ENCODE measurements at regions not wholly inside any gene's neighbourhood (a gene's known extent, or its start where the extent isn't known, plus 50 kb on each side); places are given as distances from the start of the nearest gene placed in this dataset.

DNA sequence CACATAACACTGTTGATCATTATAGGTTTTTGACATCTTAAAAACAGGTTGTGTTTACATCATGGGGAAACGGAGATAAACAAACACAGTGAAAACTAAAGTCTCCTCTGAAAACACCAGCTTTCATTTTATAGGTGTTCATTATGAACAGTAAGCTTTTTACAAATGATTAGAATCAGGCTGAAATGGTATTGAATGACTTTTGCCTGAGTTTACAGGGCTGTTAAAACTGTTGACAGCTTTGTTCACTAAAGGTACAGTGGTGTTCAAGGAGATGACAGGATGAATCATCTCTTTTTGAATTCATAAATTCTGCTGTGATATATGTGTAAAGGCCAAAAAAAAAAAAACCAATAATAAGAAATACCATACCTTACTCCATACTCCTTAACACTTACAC, 184.6 kb upstream of the CNTN5 start:
- Histone ChIP-seq H3K4me2 (ENCODE audit: low read length) (no peak overlapping the region), H3K9me3 (replicated peaks; ENCODE audit: low read length) (no peaks in the 10 kb centered on the region), H3K9ac (ENCODE audit: low read depth, low read length) (no peak overlapping the region), H3K4me1 (ENCODE audit: control insufficient read depth, insufficient read depth, low read length) (no peaks in the 10 kb centered on the region), H3K36me3 (ENCODE audit: insufficient read depth, low read length) (no peaks in the 10 kb centered on the region), H3K4me3 (ENCODE audit: low read length) (no peak overlapping the region), H3K27me3 (ENCODE audit: control insufficient read depth, insufficient read depth, low read length) (no peaks in the 10 kb centered on the region)

DNA sequence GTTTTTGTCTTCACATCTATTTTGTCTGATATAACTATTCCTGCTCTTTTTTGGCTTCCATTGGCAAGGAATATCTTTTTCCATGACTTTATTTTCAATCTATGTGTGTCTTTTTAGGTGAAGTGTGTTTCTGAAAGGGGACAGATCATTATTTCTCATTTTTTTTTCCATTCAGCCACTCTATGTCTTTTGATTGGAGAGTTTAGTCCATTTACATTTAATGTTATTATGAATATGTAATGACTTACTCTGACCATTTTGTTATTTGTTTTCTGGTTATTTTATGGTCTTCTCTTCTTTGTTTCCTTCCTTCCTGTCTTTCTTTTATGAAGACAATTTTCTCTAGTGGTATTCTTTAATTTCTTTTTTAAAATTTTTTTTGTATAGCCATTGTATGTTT, 178.6 kb upstream of the CNTN5 start:
- no peak overlapping the region for H3K4me3 ChIP-seq (ENCODE audit: low read length)
- H3K4me1 ChIP-seq (ENCODE audit: control insufficient read depth, insufficient read depth, low read length), result no peaks in the 10 kb centered on the region
- no peak overlapping the region for H3K4me2 ChIP-seq (ENCODE audit: low read length)
- H3K9me3 ChIP-seq (replicated peaks; ENCODE audit: low read length), result peaks cover 11% of the 10 kb centered on the region
- no peaks in the 10 kb centered on the region for H3K27me3 ChIP-seq (ENCODE audit: control insufficient read depth, insufficient read depth, low read length)
- H3K9ac ChIP-seq (ENCODE audit: low read depth, low read length), result no peak overlapping the region
- H3K36me3 ChIP-seq (ENCODE audit: insufficient read depth, low read length), result no peaks in the 10 kb centered on the region

DNA sequence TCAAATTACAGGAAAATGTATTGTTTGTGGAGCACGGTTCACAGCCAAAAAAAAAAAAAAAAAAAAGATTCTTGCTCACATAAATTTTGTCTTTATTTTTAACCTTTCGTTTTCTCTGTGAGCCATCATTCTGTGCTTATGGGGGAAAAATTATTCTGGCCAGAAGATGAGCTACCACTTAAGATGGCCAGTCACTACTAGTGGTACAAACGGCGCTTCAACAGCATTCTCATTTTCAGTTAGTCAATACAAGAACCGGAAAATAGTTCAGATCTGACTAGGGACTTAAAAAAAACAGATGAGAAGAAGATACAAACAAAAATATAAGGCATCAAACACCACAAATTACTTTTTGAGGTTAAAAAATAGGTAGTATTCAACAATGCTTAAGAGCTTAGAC, 158.6 kb upstream of the CNTN5 start:
- no peaks in the 10 kb centered on the region for H3K27me3 ChIP-seq (ENCODE audit: control insufficient read depth, insufficient read depth, low read length)
- no peaks in the 10 kb centered on the region for H3K9me3 ChIP-seq (replicated peaks; ENCODE audit: low read length)
- H3K4me1 ChIP-seq (ENCODE audit: control insufficient read depth, insufficient read depth, low read length), result no peaks in the 10 kb centered on the region
- H3K9ac ChIP-seq (ENCODE audit: low read depth, low read length), result no peak overlapping the region
- H3K4me3 ChIP-seq (ENCODE audit: low read length), result no peak overlapping the region
- no peaks in the 10 kb centered on the region for H3K36me3 ChIP-seq (ENCODE audit: insufficient read depth, low read length)
- H3K4me2 ChIP-seq (ENCODE audit: low read length), result no peak overlapping the region

DNA sequence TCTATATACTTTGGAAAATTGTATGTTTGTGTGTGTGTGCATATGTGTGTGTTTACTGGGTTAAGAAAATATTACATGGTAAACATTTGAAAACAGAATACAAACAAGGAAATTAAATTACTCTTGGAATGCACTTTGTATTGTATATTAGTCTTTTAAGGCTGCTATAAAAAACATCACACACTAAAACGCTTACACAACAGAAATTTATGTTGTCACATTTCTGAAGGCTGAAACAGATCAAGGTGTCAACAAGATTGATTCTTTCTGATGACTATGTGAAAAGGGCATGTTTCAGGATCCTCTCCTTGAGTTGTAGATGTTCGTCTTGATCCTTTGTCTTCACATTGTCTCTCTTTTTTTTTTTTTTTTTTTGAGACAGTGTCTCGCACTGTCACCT, 149.1 kb upstream of the CNTN5 start:
- Histone ChIP-seq H3K27me3 (ENCODE audit: control insufficient read depth, insufficient read depth, low read length) (no peaks in the 10 kb centered on the region), H3K4me2 (ENCODE audit: low read length) (no peak overlapping the region), H3K9me3 (replicated peaks; ENCODE audit: low read length) (no peaks in the 10 kb centered on the region), H3K4me3 (ENCODE audit: low read length) (no peak overlapping the region), H3K4me1 (ENCODE audit: control insufficient read depth, insufficient read depth, low read length) (no peaks in the 10 kb centered on the region), H3K36me3 (ENCODE audit: insufficient read depth, low read length) (no peaks in the 10 kb centered on the region), H3K9ac (ENCODE audit: low read depth, low read length) (no peak overlapping the region)

DNA sequence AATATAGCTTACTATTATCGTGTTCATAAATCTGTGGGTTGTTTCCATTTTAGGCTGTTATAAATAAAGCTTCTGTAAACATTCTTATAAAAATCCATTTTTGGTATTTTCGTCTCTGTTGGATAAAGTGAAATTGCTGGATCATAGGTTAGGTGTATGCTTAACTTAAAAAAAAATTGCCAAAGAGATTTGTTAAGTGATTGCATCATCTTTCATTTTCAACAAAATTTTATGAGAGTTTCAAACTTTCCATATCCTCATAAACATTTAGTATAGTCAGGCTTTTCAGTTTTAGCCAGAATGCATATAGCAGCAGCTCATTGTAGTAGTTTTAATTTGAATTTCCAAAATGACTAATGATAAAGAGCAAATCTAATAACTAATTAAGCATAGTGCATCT, 146.7 kb upstream of the CNTN5 start:
- Histone ChIP-seq H3K4me1 (ENCODE audit: control insufficient read depth, insufficient read depth, low read length) (no peaks in the 10 kb centered on the region), H3K9ac (ENCODE audit: low read depth, low read length) (no peak overlapping the region), H3K4me2 (ENCODE audit: low read length) (no peak overlapping the region), H3K36me3 (ENCODE audit: insufficient read depth, low read length) (no peaks in the 10 kb centered on the region), H3K4me3 (ENCODE audit: low read length) (no peak overlapping the region), H3K27me3 (ENCODE audit: control insufficient read depth, insufficient read depth, low read length) (no peaks in the 10 kb centered on the region), H3K9me3 (replicated peaks; ENCODE audit: low read length) (no peaks in the 10 kb centered on the region)

DNA sequence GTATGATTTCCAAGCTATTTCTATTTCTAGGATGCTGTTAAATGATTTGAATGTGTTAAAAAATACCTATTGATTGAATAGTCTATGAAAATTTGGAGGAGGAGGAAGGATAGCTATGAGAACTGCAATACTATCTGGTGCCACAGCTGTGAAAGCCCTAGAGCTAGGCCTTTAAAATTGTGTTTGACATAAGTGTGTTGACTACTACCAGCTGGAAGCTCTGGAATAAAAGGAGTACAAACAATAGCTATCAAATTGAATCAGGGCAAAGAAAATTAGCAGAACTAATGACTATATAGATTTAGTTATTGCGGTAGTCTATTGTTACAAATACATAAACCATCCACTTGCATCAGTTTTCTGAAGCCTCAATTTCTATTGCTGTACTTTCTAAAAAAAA, 124.8 kb upstream of the CNTN5 start:
- peaks cover 3% of the 10 kb centered on the region for H3K9me3 ChIP-seq (replicated peaks; ENCODE audit: low read length)
- no peaks in the 10 kb centered on the region for H3K36me3 ChIP-seq (ENCODE audit: insufficient read depth, low read length)
- H3K9ac ChIP-seq (ENCODE audit: low read depth, low read length), result no peak overlapping the region
- no peaks in the 10 kb centered on the region for H3K4me1 ChIP-seq (ENCODE audit: control insufficient read depth, insufficient read depth, low read length)
- no peak overlapping the region for H3K4me2 ChIP-seq (ENCODE audit: low read length)
- no peaks in the 10 kb centered on the region for H3K27me3 ChIP-seq (ENCODE audit: control insufficient read depth, insufficient read depth, low read length)
- no peak overlapping the region for H3K4me3 ChIP-seq (ENCODE audit: low read length)

DNA sequence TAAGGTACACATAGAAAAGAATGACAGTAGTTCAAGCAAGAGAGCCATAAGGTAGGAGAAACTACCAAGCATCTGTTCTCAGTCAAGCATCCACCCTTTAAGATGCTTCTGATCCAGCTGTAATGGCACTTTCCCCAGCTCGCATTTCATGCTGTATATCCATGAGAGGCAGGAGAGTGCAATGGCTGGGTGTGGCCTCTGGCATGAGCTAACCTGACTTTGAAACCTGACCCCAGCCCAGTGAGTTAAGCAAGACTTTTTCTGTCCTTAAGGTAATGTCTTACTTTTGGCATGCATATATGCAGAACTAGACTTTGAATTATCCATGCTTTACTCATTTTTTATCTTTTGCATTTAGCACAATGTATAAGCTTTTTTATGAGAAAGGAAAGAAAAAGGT, 79.8 kb upstream of the CNTN5 start:
- no peaks in the 10 kb centered on the region for H3K9me3 ChIP-seq (replicated peaks; ENCODE audit: low read length)
- no peak overlapping the region for H3K4me2 ChIP-seq (ENCODE audit: low read length)
- no peaks in the 10 kb centered on the region for H3K36me3 ChIP-seq (ENCODE audit: insufficient read depth, low read length)
- H3K4me1 ChIP-seq (ENCODE audit: control insufficient read depth, insufficient read depth, low read length), result no peaks in the 10 kb centered on the region
- no peak overlapping the region for H3K9ac ChIP-seq (ENCODE audit: low read depth, low read length)
- no peaks in the 10 kb centered on the region for H3K27me3 ChIP-seq (ENCODE audit: control insufficient read depth, insufficient read depth, low read length)
- H3K4me3 ChIP-seq (ENCODE audit: low read length), result no peak overlapping the region

DNA sequence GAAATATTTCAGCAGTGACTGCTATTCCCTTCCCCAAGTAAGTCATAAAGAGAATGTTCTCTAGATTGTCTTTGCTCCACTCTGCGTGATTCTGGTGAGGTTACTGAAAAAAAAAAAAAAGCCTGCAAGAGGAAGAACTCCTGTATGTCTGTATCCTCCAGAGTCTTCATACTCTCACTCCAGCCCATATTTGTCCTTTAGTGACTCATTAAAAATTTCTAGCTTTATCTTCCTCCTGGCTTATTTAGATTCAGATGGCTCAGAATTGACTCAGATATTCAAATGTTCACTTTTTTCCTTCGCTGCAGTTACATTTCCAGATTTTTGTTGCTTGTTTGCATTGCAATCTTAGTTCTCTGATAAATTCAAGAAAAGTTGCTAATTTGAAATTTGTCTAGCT, 76.3 kb upstream of the CNTN5 start:
- no peaks in the 10 kb centered on the region for H3K27me3 ChIP-seq (ENCODE audit: control insufficient read depth, insufficient read depth, low read length)
- H3K9me3 ChIP-seq (replicated peaks; ENCODE audit: low read length), result no peaks in the 10 kb centered on the region
- H3K4me3 ChIP-seq (ENCODE audit: low read length), result no peak overlapping the region
- H3K4me2 ChIP-seq (ENCODE audit: low read length), result no peak overlapping the region
- H3K4me1 ChIP-seq (ENCODE audit: control insufficient read depth, insufficient read depth, low read length), result no peaks in the 10 kb centered on the region
- H3K9ac ChIP-seq (ENCODE audit: low read depth, low read length), result no peak overlapping the region
- H3K36me3 ChIP-seq (ENCODE audit: insufficient read depth, low read length), result no peaks in the 10 kb centered on the region

DNA sequence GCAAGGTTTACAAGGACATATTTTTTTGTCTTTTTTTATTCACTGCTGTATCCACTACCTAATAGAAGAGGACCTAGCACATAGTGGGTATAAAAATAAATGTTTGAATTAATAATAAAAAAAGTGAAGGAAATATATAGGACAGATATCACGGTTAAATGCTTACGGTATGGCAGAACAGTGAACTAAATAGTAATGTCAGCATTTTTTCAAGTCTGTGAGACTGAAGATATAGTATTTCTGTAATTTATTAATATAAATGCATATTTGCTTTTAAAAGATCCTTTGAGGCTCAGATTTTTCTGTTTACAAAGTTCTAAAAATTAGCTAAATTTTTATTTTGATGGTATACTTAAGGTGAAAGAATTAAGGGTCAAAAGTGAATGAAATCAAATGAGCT, 68.6 kb upstream of the CNTN5 start:
- no peaks in the 10 kb centered on the region for H3K9me3 ChIP-seq (replicated peaks; ENCODE audit: low read length)
- no peak overlapping the region for H3K4me3 ChIP-seq (ENCODE audit: low read length)
- H3K4me2 ChIP-seq (ENCODE audit: low read length), result no peak overlapping the region
- H3K9ac ChIP-seq (ENCODE audit: low read depth, low read length), result no peak overlapping the region
- no peaks in the 10 kb centered on the region for H3K36me3 ChIP-seq (ENCODE audit: insufficient read depth, low read length)
- no peaks in the 10 kb centered on the region for H3K4me1 ChIP-seq (ENCODE audit: control insufficient read depth, insufficient read depth, low read length)
- H3K27me3 ChIP-seq (ENCODE audit: control insufficient read depth, insufficient read depth, low read length), result no peaks in the 10 kb centered on the region

DNA sequence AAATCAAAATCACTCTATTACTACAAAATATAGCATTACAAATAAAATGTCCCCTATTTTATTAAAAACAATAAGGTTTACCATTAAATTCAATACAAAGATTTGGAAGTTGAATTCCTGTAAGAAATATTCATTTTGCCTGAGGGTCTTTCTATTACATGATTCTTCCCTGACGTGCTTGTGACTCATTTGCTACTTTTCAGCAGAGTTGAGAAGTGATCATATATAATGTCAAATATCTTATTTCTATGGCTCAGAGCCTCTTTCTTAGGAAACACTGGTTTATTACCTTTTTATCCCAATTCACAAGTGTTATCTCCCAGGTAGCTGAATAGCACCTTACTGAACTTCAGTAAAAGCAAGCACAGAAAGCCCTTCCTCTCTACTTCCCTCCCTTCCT, 65.2 kb upstream of the CNTN5 start:
- H3K27me3 ChIP-seq (ENCODE audit: control insufficient read depth, insufficient read depth, low read length), result no peaks in the 10 kb centered on the region
- no peaks in the 10 kb centered on the region for H3K9me3 ChIP-seq (replicated peaks; ENCODE audit: low read length)
- no peak overlapping the region for H3K4me2 ChIP-seq (ENCODE audit: low read length)

DNA sequence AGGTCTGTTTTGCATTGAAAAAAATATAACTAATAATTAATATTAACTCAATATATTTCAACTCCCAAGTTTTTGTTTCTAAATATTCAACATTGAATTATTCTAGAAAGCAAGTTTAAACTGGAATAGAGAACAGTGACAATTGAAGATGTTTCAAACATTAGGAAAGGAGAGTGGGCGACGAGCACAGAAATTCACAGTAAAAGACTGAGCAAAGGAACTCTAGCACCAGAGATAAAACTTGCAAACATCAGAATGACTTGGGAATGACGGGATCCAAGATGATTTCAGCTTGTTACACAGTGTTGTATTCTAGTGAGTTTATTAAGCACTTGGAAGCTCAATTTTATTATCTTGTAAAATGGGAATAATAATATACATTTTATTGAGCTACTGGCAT, 56.6 kb upstream of the CNTN5 start:
- Histone ChIP-seq H3K4me3 (ENCODE audit: low read length) (no peak overlapping the region), H3K4me2 (ENCODE audit: low read length) (no peak overlapping the region), H3K36me3 (ENCODE audit: insufficient read depth, low read length) (no peaks in the 10 kb centered on the region), H3K9ac (ENCODE audit: low read depth, low read length) (no peak overlapping the region), H3K4me1 (ENCODE audit: control insufficient read depth, insufficient read depth, low read length) (no peaks in the 10 kb centered on the region), H3K9me3 (replicated peaks; ENCODE audit: low read length) (no peaks in the 10 kb centered on the region), H3K27me3 (ENCODE audit: control insufficient read depth, insufficient read depth, low read length) (no peaks in the 10 kb centered on the region)

More for the DNA sequence above, 65.2 kb upstream of the CNTN5 start:
- no peak overlapping the region for H3K4me3 ChIP-seq (ENCODE audit: low read length)
- H3K36me3 ChIP-seq (ENCODE audit: insufficient read depth, low read length), result no peaks in the 10 kb centered on the region
- H3K9ac ChIP-seq (ENCODE audit: low read depth, low read length), result no peak overlapping the region
- no peaks in the 10 kb centered on the region for H3K4me1 ChIP-seq (ENCODE audit: control insufficient read depth, insufficient read depth, low read length)

DNA sequence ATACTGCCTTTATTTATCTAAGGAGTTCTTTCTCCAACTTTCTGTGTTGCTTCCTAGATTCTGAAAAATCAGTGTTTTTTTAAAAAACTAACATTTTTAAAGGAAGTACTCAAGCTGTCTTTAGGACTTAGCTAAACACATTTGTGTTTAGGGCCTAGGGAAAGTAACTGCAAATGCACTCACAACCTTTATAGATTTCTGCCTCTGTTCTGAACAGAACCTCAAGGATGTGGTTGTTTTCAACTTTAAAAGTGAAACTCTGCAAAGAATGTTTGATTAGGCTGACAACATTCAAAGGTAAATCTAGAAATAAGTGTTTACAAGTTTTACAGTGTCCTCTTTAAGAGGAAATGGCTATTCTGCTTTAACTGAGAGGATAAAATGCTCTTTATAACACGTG, 55.4 kb upstream of the CNTN5 start:
- H3K4me1 ChIP-seq (ENCODE audit: control insufficient read depth, insufficient read depth, low read length), result no peaks in the 10 kb centered on the region
- H3K9ac ChIP-seq (ENCODE audit: low read depth, low read length), result no peak overlapping the region
- no peak overlapping the region for H3K4me3 ChIP-seq (ENCODE audit: low read length)
- H3K4me2 ChIP-seq (ENCODE audit: low read length), result no peak overlapping the region
- H3K27me3 ChIP-seq (ENCODE audit: control insufficient read depth, insufficient read depth, low read length), result no peaks in the 10 kb centered on the region
- no peaks in the 10 kb centered on the region for H3K36me3 ChIP-seq (ENCODE audit: insufficient read depth, low read length)
- H3K9me3 ChIP-seq (replicated peaks; ENCODE audit: low read length), result no peaks in the 10 kb centered on the region

DNA sequence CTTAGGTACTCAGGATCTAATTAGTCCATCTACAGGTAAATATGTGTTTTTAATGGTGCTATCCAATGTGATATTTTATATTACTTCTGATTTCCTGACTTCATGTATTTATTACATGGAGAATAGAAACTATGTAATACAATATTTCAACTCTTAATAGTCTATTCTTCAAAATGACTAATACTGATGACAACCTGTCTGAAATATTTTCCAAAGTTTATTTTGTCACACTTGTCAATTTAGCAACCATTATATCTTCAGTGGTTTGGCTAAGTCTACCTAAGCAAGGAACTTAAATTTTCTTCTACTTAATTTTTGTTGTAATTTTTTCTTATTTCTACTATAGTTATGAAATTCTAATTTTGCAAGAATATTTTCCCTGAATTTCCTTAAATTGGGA, 55.0 kb upstream of the CNTN5 start:
- H3K4me1 ChIP-seq (ENCODE audit: control insufficient read depth, insufficient read depth, low read length), result no peaks in the 10 kb centered on the region
- no peak overlapping the region for H3K4me3 ChIP-seq (ENCODE audit: low read length)
- no peak overlapping the region for H3K4me2 ChIP-seq (ENCODE audit: low read length)
- no peaks in the 10 kb centered on the region for H3K36me3 ChIP-seq (ENCODE audit: insufficient read depth, low read length)
- no peak overlapping the region for H3K9ac ChIP-seq (ENCODE audit: low read depth, low read length)
- H3K27me3 ChIP-seq (ENCODE audit: control insufficient read depth, insufficient read depth, low read length), result no peaks in the 10 kb centered on the region
- H3K9me3 ChIP-seq (replicated peaks; ENCODE audit: low read length), result no peaks in the 10 kb centered on the region

All from skeletal muscle satellite cell (primary cell).